ENCODE measurements at regions not wholly inside any gene's neighbourhood (a gene's known extent, or its start where the extent isn't known, plus 50 kb on each side); places are given as distances from the start of the nearest gene placed in this dataset.

DNA sequence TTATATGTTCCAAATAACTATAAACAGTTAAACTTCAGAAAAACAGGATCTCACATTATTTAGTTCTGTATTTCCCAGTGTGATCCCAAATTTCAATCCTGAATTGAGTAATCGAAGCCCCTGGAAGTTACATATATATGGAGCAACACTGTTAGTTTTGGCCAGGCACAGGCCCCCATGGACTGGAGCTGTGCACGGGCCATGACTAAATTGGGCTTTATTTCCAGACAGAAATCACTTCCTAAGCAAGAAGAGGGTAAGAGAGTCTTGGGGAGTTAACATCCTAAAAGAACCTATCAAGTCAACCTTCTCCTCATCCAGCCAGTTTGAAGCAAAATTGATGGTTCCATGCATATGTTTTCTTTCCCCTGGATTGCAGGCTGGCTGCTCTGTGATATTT is 393.0 kb downstream of the TMEM167A start:
- no peak for DNase-seq

DNA sequence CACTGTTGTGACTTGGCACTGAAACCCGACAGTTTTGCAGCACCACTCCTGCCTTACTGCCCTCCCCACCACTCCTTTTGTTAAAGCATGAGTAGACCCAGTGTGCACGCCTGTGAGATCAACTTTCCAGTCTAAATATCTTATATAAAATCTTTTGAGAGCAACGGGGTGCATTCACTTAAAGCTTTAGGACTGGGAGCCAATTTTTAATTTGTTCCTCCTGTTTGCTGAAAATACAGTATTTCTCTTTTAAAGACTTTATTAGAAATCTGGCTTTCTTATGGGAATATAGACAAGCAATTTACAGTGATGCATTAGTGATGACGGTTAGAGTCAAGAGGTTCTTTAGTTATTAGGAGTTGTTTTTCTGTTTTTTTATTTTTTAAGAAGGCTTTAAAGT is 397.5 kb downstream of the TMEM167A start:
- DNase-seq: no peak

DNA sequence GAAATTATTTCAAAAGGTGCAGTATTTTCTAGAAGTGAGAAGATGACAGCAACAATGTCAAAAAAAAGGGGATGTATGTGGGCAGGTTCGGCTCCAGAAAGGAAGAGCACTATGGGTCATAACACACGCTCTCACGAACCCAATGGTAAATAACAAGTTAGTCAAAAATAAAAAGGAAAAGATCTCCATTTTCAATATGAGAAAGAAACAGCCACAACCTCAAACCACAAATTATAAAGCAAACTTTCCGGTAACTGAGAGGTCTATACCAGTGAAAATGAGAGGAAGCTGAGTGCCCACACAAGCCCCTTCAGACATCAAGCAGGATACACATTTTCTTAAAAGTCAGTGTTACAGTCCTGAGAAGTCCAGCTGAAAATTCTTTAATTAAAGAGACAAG is 398.5 kb upstream of the RPS23 start:
- no peak for DNase-seq

DNA sequence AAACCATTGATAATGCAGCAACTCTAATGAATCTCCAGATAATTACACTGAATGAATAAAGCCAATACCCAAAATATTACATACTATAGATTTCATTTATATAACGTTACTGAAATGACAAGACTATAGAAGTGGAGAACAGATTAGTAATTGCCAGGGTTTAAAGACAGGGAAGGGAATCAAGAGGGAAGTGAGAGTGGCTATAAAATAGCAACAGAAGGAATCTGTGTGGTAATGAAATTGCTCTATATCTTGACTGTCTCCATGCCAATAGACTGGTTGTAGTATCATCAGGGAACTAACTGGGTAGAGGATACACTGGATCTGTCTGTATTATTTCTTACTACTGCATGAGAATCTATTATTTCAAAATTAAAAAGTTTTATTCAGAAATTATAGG is 396.5 kb upstream of the RPS23 start:
- no peak for DNase-seq

DNA sequence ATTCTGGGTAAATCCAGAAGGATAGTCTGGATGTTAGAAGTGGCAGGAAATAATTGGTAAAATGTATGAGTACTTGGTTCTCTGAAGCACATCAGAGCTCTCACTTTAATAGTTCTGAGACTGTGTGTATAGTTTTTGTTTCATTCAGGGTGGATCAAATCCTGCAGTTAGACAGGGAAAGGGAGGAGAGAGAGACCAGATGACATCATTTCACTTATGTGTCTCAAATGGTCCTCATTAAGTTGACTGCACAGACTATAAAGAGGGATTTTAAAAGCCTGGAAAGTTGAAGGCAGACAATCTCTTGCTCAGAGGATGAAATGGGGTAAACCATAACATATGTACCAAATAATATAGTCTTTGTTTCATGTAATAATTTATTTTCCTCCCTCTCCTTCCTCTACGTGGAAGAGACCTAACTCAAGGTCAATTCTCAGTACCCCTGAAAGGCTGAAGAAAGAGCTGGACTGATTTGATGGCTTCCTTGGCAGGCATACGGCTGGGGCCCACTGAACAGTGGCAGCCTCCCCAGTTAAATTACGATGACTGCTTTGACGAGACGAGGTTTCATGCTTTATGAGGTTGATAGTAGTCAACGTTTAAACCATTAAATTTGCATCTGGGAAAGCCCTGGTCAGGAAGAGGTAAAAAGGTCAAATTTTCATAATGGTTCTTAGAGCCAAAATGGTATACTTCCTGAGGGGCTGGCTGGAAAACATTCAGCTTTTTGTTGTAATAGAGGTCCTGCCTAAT is 395.1 kb upstream of the RPS23 start:
- DNase-seq: no peak

- no peak for DNase-seq
Observed at GRCh38 chr5:82670692-82671091, 392.5 kb upstream of the RPS23 start.

- no peak for DNase-seq
Observed at GRCh38 chr5:82669720-82670119, 391.6 kb upstream of the RPS23 start.

DNA sequence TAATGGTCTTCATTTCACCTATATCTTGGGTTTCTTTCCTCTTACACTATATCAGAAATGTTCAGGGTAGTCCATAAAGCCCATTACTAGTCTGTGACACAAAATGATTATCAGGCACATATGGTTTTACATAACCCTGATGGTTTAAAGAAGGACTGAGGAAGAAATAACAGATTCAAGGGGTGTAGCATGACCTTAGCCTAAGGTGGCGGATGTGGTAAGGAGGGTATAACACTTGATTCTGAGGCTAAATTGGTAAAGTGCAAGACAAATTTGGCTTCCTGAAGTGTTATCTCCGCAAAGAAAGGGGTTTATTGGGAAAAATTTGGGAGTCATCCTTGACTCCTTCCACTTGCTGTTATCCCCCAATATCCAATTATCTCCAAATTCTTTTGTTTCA is 388.2 kb upstream of the RPS23 start:
- no peak for DNase-seq

- no peak for DNase-seq
Observed at GRCh38 chr5:82664732-82665131, 386.6 kb upstream of the RPS23 start.

GRCh38 chr5:82663225-82663624 is 385.1 kb upstream of the RPS23 start:
- DNase-seq: no peak

GRCh38 chr5:82662340-82662739 is 384.2 kb upstream of the RPS23 start:
- no peak for DNase-seq

DNA sequence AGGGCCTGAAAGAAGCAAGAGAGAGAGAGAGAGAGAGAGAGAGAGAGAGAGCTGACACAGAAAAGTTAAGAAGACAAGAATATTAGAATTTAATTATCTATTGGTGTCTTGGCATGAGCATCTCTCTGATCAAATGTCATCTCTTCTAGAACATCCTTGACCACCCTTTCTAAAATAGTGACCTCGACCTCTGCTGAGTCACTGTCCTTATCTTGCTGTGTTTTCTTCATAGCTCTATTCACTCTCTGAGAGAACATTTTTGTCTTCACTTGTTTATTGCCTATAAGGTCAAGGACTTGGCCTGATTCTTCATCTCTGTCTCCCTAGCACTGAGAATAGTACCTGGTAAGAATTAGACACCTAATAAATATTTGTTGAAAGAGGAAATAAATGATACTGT is 383.8 kb upstream of the RPS23 start:
- DNase-seq: no peak

DNA sequence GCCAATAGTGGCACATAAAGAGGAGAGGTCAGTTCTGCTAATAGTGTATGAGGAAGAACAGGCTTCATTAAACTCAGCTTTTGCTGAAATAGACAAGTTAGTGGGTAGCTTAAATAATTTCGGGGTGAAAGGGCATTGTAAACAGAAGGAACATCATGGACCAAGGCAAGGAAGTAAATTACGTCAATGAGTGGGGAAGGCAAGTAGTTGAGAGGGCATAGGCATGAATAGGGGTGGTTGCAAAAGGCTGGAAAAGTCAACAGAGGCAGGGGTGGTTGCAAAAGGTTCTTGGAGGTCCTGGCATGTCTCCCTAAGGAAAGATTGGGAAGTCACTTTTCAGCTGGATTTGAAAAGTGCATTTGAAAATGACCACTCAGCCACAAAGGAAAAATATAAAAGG is 383.3 kb upstream of the RPS23 start:
- DNase-seq: no peak

DNA sequence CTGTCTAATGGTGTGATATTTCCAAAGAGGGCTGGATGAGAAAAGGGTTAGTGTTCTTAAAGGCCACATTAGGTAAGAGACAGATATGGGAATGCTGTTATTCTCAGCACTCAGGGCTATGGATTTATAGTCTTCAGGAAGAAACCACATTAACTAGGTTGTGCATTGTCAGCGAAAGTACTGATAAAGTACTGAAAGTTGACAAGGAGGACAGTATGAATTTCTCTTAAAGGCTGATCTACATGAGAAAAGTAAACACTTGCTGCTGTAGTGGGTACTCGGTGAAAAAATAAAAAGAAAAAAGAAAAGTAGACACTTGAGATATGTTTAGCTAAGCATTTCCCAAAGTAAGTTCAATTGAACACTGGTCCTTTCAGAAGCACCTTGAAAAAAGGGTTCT is 381.0 kb upstream of the RPS23 start:
- DNase-seq: no peak

DNA sequence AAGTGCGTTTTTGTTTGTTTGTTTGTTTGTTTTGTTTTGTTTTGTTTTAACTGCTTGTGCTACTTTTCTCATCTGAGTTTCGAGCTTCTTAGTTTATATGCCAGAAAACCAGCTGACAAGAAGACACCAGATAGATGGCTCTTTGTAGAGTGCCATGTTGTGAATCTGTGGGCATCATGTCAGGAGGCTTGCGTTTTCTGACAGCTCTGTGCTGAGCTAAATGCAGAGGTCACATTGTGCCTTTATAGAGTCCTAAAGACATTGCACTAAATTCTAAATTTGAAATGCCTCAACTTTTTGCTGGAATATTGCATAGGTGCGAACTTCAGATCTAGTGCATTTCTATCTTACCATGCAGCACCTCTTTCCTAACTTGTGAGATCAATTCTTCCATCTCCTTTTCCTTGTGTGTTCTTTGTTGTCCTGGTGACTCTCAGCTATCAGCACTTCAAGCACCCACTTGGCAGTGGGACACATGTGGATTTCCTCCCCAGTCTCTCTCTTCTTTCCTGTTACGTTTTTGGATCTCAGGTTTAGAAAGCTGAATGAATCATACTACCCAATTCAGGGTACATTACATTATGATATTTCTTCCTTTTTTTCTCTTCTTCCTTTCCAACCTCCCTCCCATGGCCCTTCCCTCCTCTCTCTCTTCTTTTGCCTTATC is 379.0 kb upstream of the RPS23 start:
- no peak for DNase-seq

GRCh38 chr5:82656341-82656761 is 378.2 kb upstream of the RPS23 start:
- no peak for DNase-seq

DNA sequence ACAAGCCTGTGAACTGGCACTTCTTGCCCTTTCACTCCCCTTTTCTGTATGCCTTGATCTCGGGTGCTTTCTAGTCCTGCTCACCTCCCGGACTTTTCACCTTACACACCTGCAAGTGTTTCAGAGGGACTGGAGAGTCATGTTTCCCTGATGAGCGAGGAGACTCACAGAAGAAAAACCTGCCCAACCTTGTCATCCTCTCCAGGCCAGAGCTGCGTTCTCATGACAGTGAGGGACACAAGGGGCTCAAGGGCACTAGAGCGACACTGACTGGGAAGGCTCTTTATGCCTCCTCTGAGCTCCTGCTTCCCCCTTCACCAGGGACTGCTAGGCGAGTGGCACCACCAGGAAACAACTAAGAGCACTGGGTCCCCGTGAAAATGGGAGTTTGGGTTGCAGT is 376.9 kb upstream of the RPS23 start:
- no peak for DNase-seq

DNA sequence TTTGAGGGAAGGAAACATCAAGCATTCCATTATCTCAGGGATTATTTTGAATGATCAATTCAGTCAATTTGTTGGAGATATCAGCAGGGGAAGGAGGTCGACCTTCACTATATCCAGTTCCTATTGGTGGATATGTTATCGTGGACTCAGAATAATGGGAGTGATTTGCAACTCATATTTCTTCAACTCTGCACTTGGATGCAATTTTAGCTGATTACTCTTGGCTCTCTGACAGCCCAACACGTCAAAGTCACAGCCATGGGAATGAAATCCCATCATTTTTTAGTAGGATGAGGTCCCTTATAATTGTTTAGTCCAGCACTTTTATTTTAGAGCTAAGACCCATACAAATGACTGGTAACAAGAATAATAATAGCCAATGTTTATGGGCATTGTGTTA is 371.8 kb upstream of the RPS23 start:
- DNase-seq: no peak

DNA sequence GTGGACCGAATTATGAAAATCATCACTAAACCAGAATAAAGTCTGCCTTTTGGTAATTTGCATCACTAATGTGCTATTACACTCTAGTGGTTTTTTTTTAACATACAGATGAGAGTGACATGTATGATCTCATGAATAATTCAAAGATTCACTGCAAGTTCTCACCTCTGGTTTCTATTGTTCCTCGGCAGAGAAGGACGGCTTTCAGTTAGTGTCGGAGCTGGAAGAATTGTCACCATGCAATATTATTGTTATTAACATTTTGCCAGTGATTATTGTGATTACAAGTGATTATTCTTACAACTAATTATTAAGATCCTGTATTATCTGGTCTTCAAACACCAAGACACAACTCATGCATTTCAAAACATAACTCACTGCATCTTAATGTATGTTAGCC is 366.6 kb upstream of the RPS23 start:
- DNase-seq: no peak

GRCh38 chr5:82644229-82644628 is 366.1 kb upstream of the RPS23 start:
- no peak for DNase-seq

GRCh38 chr5:82642313-82642712 is 364.2 kb upstream of the RPS23 start:
- DNase-seq: no peak

GRCh38 chr5:82641331-82642003 is 363.3 kb upstream of the RPS23 start:
- peak in 1 of 2 experiments; percentile 8 for DNase-seq

- no peak for DNase-seq
Observed at GRCh38 chr5:82640916-82641315, 362.8 kb upstream of the RPS23 start.

Measured in NCI-H1930 (cell line).